GM12891 (cell line): ENCODE measurements at regions not wholly inside any gene's neighbourhood (a gene's known extent, or its start where the extent isn't known, plus 50 kb on each side); places are given as distances from the start of the nearest gene placed in this dataset.
"Not testable (repeated sequence)": the region's sequence is repeated elsewhere in the genome, so short reads cannot be mapped to it uniquely, and the experiment has no call there.

Experiments
- DNase-seq: peaks from one replicate; pipeline ENCODE4 v3.0.0; 2011; ENCODE audit warnings: low spot score; ENCODE audit not compliant: insufficient read length
- FAIRE-seq: peaks from 2 replicates; lab custom pipeline; 2011; peaks lifted over from hg19 to GRCh38; lab: Jason Lieb, UNC
- PAX5 ChIP-seq: IDR thresholded peaks from 2 replicates; pipeline ENCODE4 v1.6.1; 2011; ENCODE audit warnings: low read length, moderate library complexity, mild to moderate bottlenecking; ENCODE audit not compliant: insufficient read depth, severe bottlenecking
- POLR2A ChIP-seq: IDR thresholded peaks from 2 replicates; pipeline ENCODE4 v1.6.1; 2011; ENCODE audit warnings: low read depth, low read length, control low read depth
- POLR2AphosphoS5 ChIP-seq: IDR thresholded peaks from 2 replicates; pipeline ENCODE4 v1.6.1; 2011; ENCODE audit warnings: low read depth, low read length, control low read depth
- POU2F2 ChIP-seq: IDR thresholded peaks from 2 replicates; pipeline ENCODE4 v1.6.1; 2011; ENCODE audit warnings: low read depth, mild to moderate bottlenecking, control low read depth, low read length, moderate library complexity
- SPI1 ChIP-seq: IDR thresholded peaks from 2 replicates; pipeline ENCODE4 v1.6.1; 2011; ENCODE audit warnings: low read depth, low read length, control low read depth
- TAF1 ChIP-seq: IDR thresholded peaks from 2 replicates; pipeline ENCODE4 v1.6.1; 2011; ENCODE audit warnings: low read depth, low read length, control low read depth

DNA sequence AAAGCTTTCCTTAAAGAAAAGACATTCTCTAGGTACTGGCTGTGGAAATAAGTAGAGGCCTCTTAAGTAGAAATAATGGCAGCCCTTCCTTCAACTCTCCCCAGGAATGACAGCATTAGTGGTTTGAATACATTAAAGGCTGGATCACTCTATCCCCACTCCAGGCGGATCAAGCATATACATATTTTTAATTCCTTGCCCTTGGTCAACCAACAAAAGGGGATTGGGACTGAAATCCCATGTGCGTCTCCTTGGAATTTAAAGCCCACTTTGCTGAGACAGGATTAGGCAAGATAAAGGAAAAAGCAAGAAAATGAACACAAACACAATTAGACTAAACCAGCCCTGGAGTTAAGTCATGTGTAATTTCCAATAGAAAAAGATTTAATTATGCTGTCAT is 391.3 kb downstream of the PPP1R2C start:
- TF ChIP-seq POLR2A (no peak), SPI1 (no peak), TAF1 (no peak), POLR2AphosphoS5 (no peak), POU2F2 (no peak), PAX5 (no peak)
- DNase-seq (no peak), FAIRE-seq (no peak)

GRCh38 chrX:42385730-42386129 is 392.2 kb downstream of the PPP1R2C start:
- FAIRE-seq (no peak), DNase-seq (no peak)
- TF ChIP-seq POU2F2: no peak
- TF ChIP-seq PAX5: no peak
- no peak for TF ChIP-seq SPI1
- no peak for TF ChIP-seq TAF1
- no peak for TF ChIP-seq POLR2A
- TF ChIP-seq POLR2AphosphoS5: no peak

DNA sequence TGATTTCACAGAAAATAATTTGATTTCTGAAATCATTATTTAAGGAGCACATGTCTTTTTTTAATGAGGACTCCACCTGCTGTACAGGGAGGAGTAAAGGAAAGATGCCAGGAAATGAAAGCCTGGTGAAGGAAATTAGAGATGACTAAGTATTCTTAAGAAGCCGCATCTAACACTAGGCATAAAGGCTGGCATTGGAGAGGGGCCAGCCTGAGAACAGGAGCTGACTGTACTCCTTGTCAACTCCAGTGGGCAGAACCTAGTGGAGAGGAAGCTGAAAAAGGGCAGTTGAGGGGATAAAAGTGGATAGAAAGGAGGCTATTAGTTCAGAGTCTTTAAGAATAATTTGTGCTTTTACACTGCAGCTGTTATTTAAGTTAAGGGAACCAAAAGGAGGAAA is 393.0 kb downstream of the PPP1R2C start:
- TF ChIP-seq POU2F2: no peak
- no peak for TF ChIP-seq TAF1
- TF ChIP-seq PAX5: no peak
- TF ChIP-seq SPI1: no peak
- no peak for TF ChIP-seq POLR2A
- TF ChIP-seq POLR2AphosphoS5: no peak
- no peak for DNase-seq
- FAIRE-seq: no peak

GRCh38 chrX:42378857-42379256 is 399.1 kb downstream of the PPP1R2C start:
- FAIRE-seq: no peak
- DNase-seq: no peak
- no peak for TF ChIP-seq POLR2AphosphoS5
- TF ChIP-seq PAX5: no peak
- TF ChIP-seq SPI1: no peak
- TF ChIP-seq POLR2A: no peak
- no peak for TF ChIP-seq POU2F2
- TF ChIP-seq TAF1: no peak

GRCh38 chrX:42375086-42375485 is 402.9 kb downstream of the PPP1R2C start:
- TF ChIP-seq PAX5: no peak
- no peak for TF ChIP-seq POLR2A
- no peak for TF ChIP-seq TAF1
- no peak for TF ChIP-seq SPI1
- no peak for TF ChIP-seq POU2F2
- no peak for TF ChIP-seq POLR2AphosphoS5
- no peak for DNase-seq
- FAIRE-seq: no peak

GRCh38 chrX:42366181-42366580 is 411.8 kb downstream of the PPP1R2C start:
- FAIRE-seq (no peak), DNase-seq (no peak)
- TF ChIP-seq POLR2AphosphoS5 (no peak), SPI1 (no peak), POU2F2 (no peak), TAF1 (no peak)

DNA sequence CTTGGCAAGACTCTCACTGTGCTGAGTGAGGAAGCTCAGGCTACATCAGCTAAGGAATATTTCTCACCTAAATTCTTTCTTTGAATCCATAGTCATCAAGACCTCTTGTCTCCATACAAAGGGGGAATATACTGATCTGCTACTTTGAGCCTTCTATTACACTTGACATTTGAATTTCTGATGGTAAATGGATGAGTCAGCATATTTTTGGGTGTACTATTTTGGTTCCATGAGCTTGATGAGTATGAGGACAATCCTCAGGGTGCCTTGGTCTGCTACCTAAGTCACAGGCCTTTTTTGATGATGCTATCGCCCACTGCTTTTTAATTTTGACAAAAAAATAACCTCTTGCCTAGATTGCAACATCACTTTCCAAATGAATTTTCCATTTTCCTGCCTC is 415.7 kb downstream of the PPP1R2C start:
- no peak for FAIRE-seq
- no peak for TF ChIP-seq PAX5
- TF ChIP-seq POU2F2: no peak
- TF ChIP-seq POLR2A: no peak
- TF ChIP-seq SPI1: no peak
- TF ChIP-seq POLR2AphosphoS5: no peak
- no peak for TF ChIP-seq TAF1
- no peak for DNase-seq

DNA sequence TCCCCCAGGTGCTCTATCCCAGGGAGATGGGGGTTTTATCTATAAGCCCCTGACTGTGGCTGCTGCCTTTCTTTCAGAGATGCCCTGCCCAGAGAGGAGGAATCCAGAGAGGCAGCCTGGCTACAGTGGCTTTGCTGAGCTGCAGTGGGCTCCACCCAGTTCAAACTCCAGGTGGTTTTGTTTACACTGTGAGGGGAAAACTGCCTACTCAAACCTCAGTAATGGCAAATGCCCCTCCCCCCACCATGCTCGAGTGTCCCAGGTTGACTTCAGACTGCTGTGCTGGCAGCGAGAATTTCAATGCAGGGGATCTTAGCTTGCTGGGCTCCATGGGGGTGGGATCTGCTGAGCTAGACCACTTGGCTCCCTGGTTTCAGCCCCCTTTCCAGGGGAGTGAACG is 419.6 kb upstream of the CASK start:
- not testable (repeated sequence) for FAIRE-seq, DNase-seq
